AG10803 (cell line): ENCODE measurements at regions not wholly inside any gene's neighbourhood (a gene's known extent, or its start where the extent isn't known, plus 50 kb on each side); places are given as distances from the start of the nearest gene placed in this dataset.
A peak's percentile ranks its signal among the peaks of the same experiment; 100 is the strongest.
"Not testable (repeated sequence)": the region's sequence is repeated elsewhere in the genome, so short reads cannot be mapped to it uniquely, and the experiment has no call there.

Experiments used
- DNase-seq: peaks from one replicate; pipeline ENCODE4 v3.0.0; 2010; ENCODE audit warnings: low read depth
- H3K4me3 ChIP-seq: 2 replicates; pipeline ENCODE4 v1.5.1; 2011; ENCODE audit warnings: mild to moderate bottlenecking, low read length, control low read depth
- CTCF ChIP-seq: conservative IDR thresholded peaks from 2 replicates; pipeline ENCODE4 v1.5.1; 2011; ENCODE audit warnings: mild to moderate bottlenecking, low read length, control low read depth, inconsistent platforms

- DNase-seq: no peak
- H3K4me3 ChIP-seq: no peak overlapping the region
- no peak for TF ChIP-seq CTCF
Observed at GRCh38 chr5:108562205-108562454, 180.2 kb upstream of the FBXL17 start.

- TF ChIP-seq CTCF: no peak
- H3K4me3 ChIP-seq: no peak overlapping the region
- DNase-seq: peak; percentile 70
Observed at GRCh38 chr5:108561416-108562204, 179.7 kb upstream of the FBXL17 start.

- no peak overlapping the region for H3K4me3 ChIP-seq
- TF ChIP-seq CTCF: no peak
- DNase-seq: peak; percentile 95
Observed at GRCh38 chr5:108560581-108560980, 178.7 kb upstream of the FBXL17 start.

- H3K4me3 ChIP-seq: no peak overlapping the region
- no peak for TF ChIP-seq CTCF
- no peak for DNase-seq
Observed at GRCh38 chr5:108560166-108560565, 178.3 kb upstream of the FBXL17 start.

GRCh38 chr5:108558840-108559239 is 176.9 kb upstream of the FBXL17 start:
- not testable (repeated sequence) for H3K4me3 ChIP-seq, DNase-seq

GRCh38 chr5:108558142-108558541 is 176.2 kb upstream of the FBXL17 start:
- DNase-seq, H3K4me3 ChIP-seq: not testable (repeated sequence)

- H3K4me3 ChIP-seq: no peak overlapping the region
- DNase-seq: peak; percentile 11
- TF ChIP-seq CTCF: no peak
Observed at GRCh38 chr5:108557686-108558085, 175.8 kb upstream of the FBXL17 start.

- no peak for TF ChIP-seq CTCF
- DNase-seq: no peak
- H3K4me3 ChIP-seq: no peak overlapping the region
Observed at GRCh38 chr5:108556441-108557145, 174.7 kb upstream of the FBXL17 start.
